ENCODE measurements at regions not wholly inside any gene's neighbourhood (a gene's known extent, or its start where the extent isn't known, plus 50 kb on each side); places are given as distances from the start of the nearest gene placed in this dataset.

- Histone ChIP-seq H3K4me1 (no peaks in the 10 kb centered on the region), H3K27me3 (no peaks in the 10 kb centered on the region), H3K36me3 (no peaks in the 10 kb centered on the region), H3K9me3 (no peaks in the 10 kb centered on the region), H3K27ac (no peak overlapping the region), H3K4me3 (no peak overlapping the region)
- peak; percentile 40 to 77 for DNase-seq (ENCODE audit: extremely low spot score in 2 of 2)
- intact Hi-C loops (cut with DNase I) = no loop called here
- TF ChIP-seq CTCF (IDR thresholded peaks at IDR 0.05) (peak in 1 of 3 experiments; percentile 23), POLR2AphosphoS5 (IDR thresholded peaks at IDR 0.05; ENCODE audit: insufficient read depth in 1 of 2, low read depth in 1 of 2) (no peak), POLR2A (IDR thresholded peaks at IDR 0.05) (no peak)
Measured at GRCh38 chr1:38608202-38608864, 251.2 kb downstream of the RRAGC start.

- peak; percentile 56 to 85 for DNase-seq (ENCODE audit: extremely low spot score in 2 of 2)
- Histone ChIP-seq H3K36me3 (no peaks in the 10 kb centered on the region), H3K27me3 (no peaks in the 10 kb centered on the region), H3K9me3 (no peaks in the 10 kb centered on the region), H3K4me3 (no peak overlapping the region), H3K27ac (no peak overlapping the region), H3K4me1 (no peaks in the 10 kb centered on the region)
- intact Hi-C loops (cut with DNase I) = no loop called here
- TF ChIP-seq POLR2AphosphoS5 (IDR thresholded peaks at IDR 0.05; ENCODE audit: insufficient read depth in 1 of 2, low read depth in 1 of 2) (no peak), POLR2A (IDR thresholded peaks at IDR 0.05) (no peak), CTCF (IDR thresholded peaks at IDR 0.05) (no peak)
Measured at GRCh38 chr1:38607526-38607925, 252.0 kb downstream of the RRAGC start.

DNA sequence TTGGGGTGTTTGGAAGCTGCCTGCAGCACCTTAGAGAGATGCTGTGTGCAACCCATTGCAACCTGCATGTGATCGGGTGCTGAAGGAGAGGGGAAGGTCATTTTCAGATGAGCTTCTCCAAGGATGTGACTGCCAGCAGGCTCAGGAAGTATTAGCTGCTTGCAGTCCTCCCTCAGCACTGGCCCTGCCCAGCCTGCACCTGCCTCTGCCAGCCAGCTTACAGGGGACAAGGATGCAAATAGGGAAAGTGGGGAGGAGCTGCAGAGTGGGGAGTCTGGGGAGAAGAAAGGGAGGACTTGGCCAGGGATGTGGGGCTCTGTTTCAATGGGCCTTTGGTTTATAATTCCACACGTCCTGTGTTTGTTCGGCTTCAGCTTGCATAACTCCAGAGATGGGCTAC is 254.5 kb downstream of the RRAGC start:
- H3K4me3 ChIP-seq = no peak overlapping the region
- no peak for TF ChIP-seq POLR2AphosphoS5 (IDR thresholded peaks at IDR 0.05; ENCODE audit: insufficient read depth in 1 of 2, low read depth in 1 of 2)
- DNase-seq (ENCODE audit: extremely low spot score in 2 of 2) = peak; percentile 43 to 74

DNA sequence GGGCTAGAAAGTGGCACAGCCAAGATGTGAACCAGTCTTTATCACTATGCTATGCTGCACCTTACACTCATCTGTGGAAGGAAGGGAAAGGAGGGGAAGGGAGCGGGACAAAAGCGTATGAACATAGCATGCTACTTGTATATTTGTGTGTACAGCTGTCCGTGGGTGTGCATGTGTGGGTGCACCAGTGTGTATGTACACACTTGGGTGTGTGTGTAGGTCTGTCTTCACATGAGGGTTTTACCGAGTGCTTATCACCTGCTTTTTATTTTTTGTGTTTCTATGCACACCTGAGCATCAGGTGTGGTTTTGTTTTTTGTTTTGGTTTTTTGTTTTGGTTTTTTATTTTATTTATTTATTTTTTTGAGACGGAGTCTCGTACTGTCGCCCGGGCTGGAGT is 255.7 kb downstream of the RRAGC start:
- H3K27ac ChIP-seq = no peak overlapping the region
- H3K4me1 ChIP-seq = no peaks in the 10 kb centered on the region
- intact Hi-C loops (cut with DNase I) = no loop called here
- H3K9me3 ChIP-seq = no peaks in the 10 kb centered on the region
- TF ChIP-seq POLR2A (IDR thresholded peaks at IDR 0.05) (no peak), CTCF (IDR thresholded peaks at IDR 0.05) (no peak), POLR2AphosphoS5 (IDR thresholded peaks at IDR 0.05; ENCODE audit: insufficient read depth in 1 of 2, low read depth in 1 of 2) (no peak)
- H3K36me3 ChIP-seq = no peaks in the 10 kb centered on the region
- peak in 1 of 2 donors; percentile 29 for DNase-seq (ENCODE audit: extremely low spot score in 2 of 2)
- H3K27me3 ChIP-seq = no peaks in the 10 kb centered on the region
- no peak overlapping the region for H3K4me3 ChIP-seq

More for the DNA sequence above, 254.5 kb downstream of the RRAGC start:
- Histone ChIP-seq H3K27ac (no peak overlapping the region), H3K4me1 (no peaks in the 10 kb centered on the region), H3K36me3 (no peaks in the 10 kb centered on the region), H3K9me3 (no peaks in the 10 kb centered on the region), H3K27me3 (no peaks in the 10 kb centered on the region)
- intact Hi-C loops (cut with DNase I) = no loop called here

DNA sequence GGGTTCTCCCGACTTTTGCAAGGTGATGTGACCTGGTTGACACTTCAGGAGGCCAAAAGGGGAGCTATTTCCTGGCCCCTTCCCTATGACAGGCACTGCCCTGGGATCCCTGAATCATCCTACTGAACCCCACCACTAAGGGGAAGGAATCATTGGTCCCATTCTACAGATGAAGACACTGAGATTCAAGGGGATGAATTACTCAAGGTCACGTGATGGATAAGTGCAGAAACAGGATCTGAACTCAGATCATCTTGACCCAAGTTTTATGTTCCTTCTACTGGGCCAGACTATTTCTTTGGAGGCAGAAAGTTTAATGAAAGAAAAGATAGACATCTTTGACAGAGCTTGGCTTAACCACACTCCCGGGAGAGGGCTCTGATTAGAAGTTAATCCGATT is 258.7 kb downstream of the RRAGC start:
- H3K27ac ChIP-seq = no peak overlapping the region
- H3K4me3 ChIP-seq = no peak overlapping the region
- no peak for TF ChIP-seq POLR2A (IDR thresholded peaks at IDR 0.05)
- TF ChIP-seq POLR2AphosphoS5 (IDR thresholded peaks at IDR 0.05; ENCODE audit: insufficient read depth in 1 of 2, low read depth in 1 of 2) = no peak
- TF ChIP-seq CTCF (IDR thresholded peaks at IDR 0.05) = no peak
- intact Hi-C loops (cut with DNase I) = no loop called here
- no peaks in the 10 kb centered on the region for H3K27me3 ChIP-seq
- no peaks in the 10 kb centered on the region for H3K4me1 ChIP-seq
- no peak for DNase-seq (ENCODE audit: extremely low spot score in 2 of 2)
- no peaks in the 10 kb centered on the region for H3K9me3 ChIP-seq
- no peaks in the 10 kb centered on the region for H3K36me3 ChIP-seq

Measured in vagina (tissue), 2 donors.